ENCODE measurements at regions not wholly inside any gene's neighbourhood (a gene's known extent, or its start where the extent isn't known, plus 50 kb on each side); places are given as distances from the start of the nearest gene placed in this dataset.

DNA sequence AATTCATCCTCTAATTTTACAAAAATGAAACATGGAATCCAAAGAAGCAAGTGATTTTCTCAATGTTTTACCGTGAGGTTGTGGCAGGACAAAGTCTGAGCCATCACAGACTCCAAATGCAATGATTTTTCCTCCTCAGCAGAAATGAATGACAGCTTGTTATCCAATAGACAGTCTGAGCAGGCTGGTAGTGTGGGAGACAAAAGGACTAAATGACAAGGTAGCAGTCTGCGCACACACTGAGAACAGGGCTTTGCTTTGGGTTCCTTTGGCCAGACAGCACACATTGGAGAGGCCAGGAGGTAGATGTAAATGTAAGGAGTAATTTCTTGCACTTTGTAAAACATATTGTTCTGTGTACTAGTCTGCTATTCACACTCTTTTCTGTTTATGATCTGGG, 50.3 kb upstream of the RGPD4 start:
- Mint-ChIP-seq H3K4me1 (no peaks in the 10 kb centered on the region), H3K27me3 (no peaks in the 10 kb centered on the region), H3K4me3 (no peak overlapping the region), H3K27ac (no peak overlapping the region), H3K36me3 (no peaks in the 10 kb centered on the region), H3K9me3 (no peaks in the 10 kb centered on the region)
- ATAC-seq: no peak

Measured in stimulated activated memory B cell treated with anti-CD40 and anti-IgM and Interleukin-4, amounts not matched to agents 10 μg/mL and 1 μg/mL and 100 μg/mL, for 72 hours (primary cell).